ENCODE measurements at regions not wholly inside any gene's neighbourhood (a gene's known extent, or its start where the extent isn't known, plus 50 kb on each side); places are given as distances from the start of the nearest gene placed in this dataset.
A peak's percentile ranks its signal among the peaks of the same experiment; 100 is the strongest.

DNA sequence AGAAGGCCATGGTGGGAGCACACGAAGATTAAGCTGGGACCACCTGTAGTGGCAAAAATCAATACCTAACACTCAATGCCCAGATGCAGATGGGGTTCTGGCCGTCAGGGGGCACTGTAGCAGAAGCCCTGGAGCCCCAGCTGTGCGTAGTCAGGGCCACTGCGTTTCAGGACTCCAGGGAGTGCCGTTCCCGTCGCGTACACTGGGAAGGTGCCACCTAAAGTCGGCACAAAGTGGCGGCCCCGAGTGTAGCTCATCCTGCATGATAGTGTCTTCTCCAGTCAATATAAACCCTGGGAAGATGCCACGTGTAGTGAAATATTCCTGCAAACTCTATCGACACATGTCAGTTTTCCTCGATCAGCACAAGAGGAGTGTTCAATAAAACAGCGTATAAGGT is 123.8 kb upstream of the NTM start:
- WGBS, 3 donors, result 9 to 20% (median 9%) methylated on average over 15 of the region's 15 CpGs
- Histone ChIP-seq H3K4me1 (ENCODE audit: control insufficient read depth in 3 of 3, insufficient read depth in 2 of 3, low read depth in 1 of 3, low read length in 2 of 3) (no peaks in the 10 kb centered on the region), H3K27ac (ENCODE audit: low read depth in 1 of 3, low read length in 2 of 3) (no peak overlapping the region), H3K27me3 (ENCODE audit: control insufficient read depth in 3 of 3, insufficient read depth in 3 of 3, low read length in 3 of 3) (peaks cover 0 to 10% (median 5%) of the 10 kb centered on the region in 3 donors), H3K36me3 (ENCODE audit: control insufficient read depth in 3 of 3, insufficient read depth in 2 of 3, low read depth in 1 of 3, low read length in 3 of 3) (no peaks in the 10 kb centered on the region), H3K9me3 (ENCODE audit: control insufficient read depth in 2 of 2, insufficient read depth in 1 of 2, low read depth in 1 of 2, low read length in 1 of 2) (no peaks in the 10 kb centered on the region), H3K4me3 (ENCODE audit: low read depth in 1 of 3, low read length in 3 of 3) (no peak overlapping the region)
- DNase-seq, result peak; percentile 41 to 49
- FAIRE-seq, result no peak

GRCh38 chr11:131248588-131248987 is 121.8 kb upstream of the NTM start:
- peaks cover 0 to 10% (median 3%) of the 10 kb centered on the region in 3 donors for H3K27me3 ChIP-seq (ENCODE audit: control insufficient read depth in 3 of 3, insufficient read depth in 3 of 3, low read length in 3 of 3)
- WGBS, 3 donors, result 69 to 84% (median 79%) methylated on average over 2 of the region's 2 CpGs
- H3K4me1 ChIP-seq (ENCODE audit: control insufficient read depth in 3 of 3, insufficient read depth in 2 of 3, low read depth in 1 of 3, low read length in 2 of 3), result no peaks in the 10 kb centered on the region
- no peaks in the 10 kb centered on the region for H3K36me3 ChIP-seq (ENCODE audit: control insufficient read depth in 3 of 3, insufficient read depth in 2 of 3, low read depth in 1 of 3, low read length in 3 of 3)
- no peak overlapping the region for H3K27ac ChIP-seq (ENCODE audit: low read depth in 1 of 3, low read length in 2 of 3)
- H3K4me3 ChIP-seq (ENCODE audit: low read depth in 1 of 3, low read length in 3 of 3), result no peak overlapping the region
- DNase-seq, result no peak
- FAIRE-seq, result no peak
- H3K9me3 ChIP-seq (ENCODE audit: control insufficient read depth in 2 of 2, insufficient read depth in 1 of 2, low read depth in 1 of 2, low read length in 1 of 2), result no peaks in the 10 kb centered on the region

GRCh38 chr11:131253142-131253655 is 117.2 kb upstream of the NTM start:
- FAIRE-seq, result no peak
- WGBS, 3 donors, result 11 to 22% (median 15%) methylated on average over 5 of the region's 5 CpGs
- H3K4me3 ChIP-seq (ENCODE audit: low read depth in 1 of 3, low read length in 3 of 3), result no peak overlapping the region

DNA sequence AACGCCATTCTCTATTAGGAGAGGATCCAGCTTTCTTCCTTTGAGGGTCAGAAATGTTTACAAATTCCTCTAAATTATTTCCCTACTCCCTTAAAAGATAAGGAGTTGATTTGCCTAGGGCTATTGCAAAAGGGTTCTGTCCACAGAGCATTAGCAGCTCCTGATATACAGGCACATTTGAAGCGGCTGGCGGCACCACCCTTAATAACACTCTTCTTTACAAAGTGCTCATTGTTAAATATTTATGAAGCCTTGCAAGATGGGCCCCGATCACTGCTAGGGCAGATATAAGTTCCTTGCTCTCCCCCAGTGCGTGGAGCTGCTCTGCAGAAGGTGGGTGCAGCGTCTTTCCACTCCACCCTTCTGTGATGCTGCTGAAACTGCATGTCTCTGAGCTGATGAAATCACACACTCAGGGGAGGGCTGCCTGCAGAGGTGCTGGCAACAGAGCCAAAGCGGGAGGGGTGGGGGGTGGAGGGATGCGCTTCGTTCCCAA is 116.7 kb upstream of the NTM start:
- no peak for FAIRE-seq
- WGBS, 3 donors, result 10 to 20% (median 11%) methylated on average over 9 of the region's 9 CpGs

More at GRCh38 chr11:131253142-131253655, 117.2 kb upstream of the NTM start:
- no peaks in the 10 kb centered on the region for H3K4me1 ChIP-seq (ENCODE audit: control insufficient read depth in 3 of 3, insufficient read depth in 2 of 3, low read depth in 1 of 3, low read length in 2 of 3)
- H3K9me3 ChIP-seq (ENCODE audit: control insufficient read depth in 2 of 2, insufficient read depth in 1 of 2, low read depth in 1 of 2, low read length in 1 of 2), result no peaks in the 10 kb centered on the region
- H3K27ac ChIP-seq (ENCODE audit: low read depth in 1 of 3, low read length in 2 of 3), result no peak overlapping the region
- H3K36me3 ChIP-seq (ENCODE audit: control insufficient read depth in 3 of 3, insufficient read depth in 2 of 3, low read depth in 1 of 3, low read length in 3 of 3), result no peaks in the 10 kb centered on the region
- H3K27me3 ChIP-seq (ENCODE audit: control insufficient read depth in 3 of 3, insufficient read depth in 3 of 3, low read length in 3 of 3), result no peaks in the 10 kb centered on the region
- no peak for DNase-seq

GRCh38 chr11:131254254-131254653 is 116.2 kb upstream of the NTM start:
- no peak for FAIRE-seq

More for the DNA sequence above, 116.7 kb upstream of the NTM start:
- Histone ChIP-seq H3K4me3 (ENCODE audit: low read depth in 1 of 3, low read length in 3 of 3) (no peak overlapping the region), H3K27ac (ENCODE audit: low read depth in 1 of 3, low read length in 2 of 3) (no peak overlapping the region), H3K9me3 (ENCODE audit: control insufficient read depth in 2 of 2, insufficient read depth in 1 of 2, low read depth in 1 of 2, low read length in 1 of 2) (no peaks in the 10 kb centered on the region), H3K4me1 (ENCODE audit: control insufficient read depth in 3 of 3, insufficient read depth in 2 of 3, low read depth in 1 of 3, low read length in 2 of 3) (no peaks in the 10 kb centered on the region), H3K36me3 (ENCODE audit: control insufficient read depth in 3 of 3, insufficient read depth in 2 of 3, low read depth in 1 of 3, low read length in 3 of 3) (no peaks in the 10 kb centered on the region), H3K27me3 (ENCODE audit: control insufficient read depth in 3 of 3, insufficient read depth in 3 of 3, low read length in 3 of 3) (no peaks in the 10 kb centered on the region)
- DNase-seq, result no peak

GRCh38 chr11:131274233-131274632 is 96.2 kb upstream of the NTM start:
- DNase-seq (no peak), FAIRE-seq (no peak)
- no peaks in the 10 kb centered on the region for H3K4me1 ChIP-seq (ENCODE audit: control insufficient read depth in 3 of 3, insufficient read depth in 2 of 3, low read depth in 1 of 3, low read length in 2 of 3)
- H3K27ac ChIP-seq (ENCODE audit: low read depth in 1 of 3, low read length in 2 of 3), result no peak overlapping the region
- WGBS, 3 donors, result 46 to 61% (median 56%) methylated on average over 5 of the region's 5 CpGs
- H3K9me3 ChIP-seq (ENCODE audit: control insufficient read depth in 2 of 2, insufficient read depth in 1 of 2, low read depth in 1 of 2, low read length in 1 of 2), result no peaks in the 10 kb centered on the region
- no peaks in the 10 kb centered on the region for H3K27me3 ChIP-seq (ENCODE audit: control insufficient read depth in 3 of 3, insufficient read depth in 3 of 3, low read length in 3 of 3)
- no peak overlapping the region for H3K4me3 ChIP-seq (ENCODE audit: low read depth in 1 of 3, low read length in 3 of 3)
- no peaks in the 10 kb centered on the region for H3K36me3 ChIP-seq (ENCODE audit: control insufficient read depth in 3 of 3, insufficient read depth in 2 of 3, low read depth in 1 of 3, low read length in 3 of 3)

More at GRCh38 chr11:131254254-131254653, 116.2 kb upstream of the NTM start:
- Histone ChIP-seq H3K4me1 (ENCODE audit: control insufficient read depth in 3 of 3, insufficient read depth in 2 of 3, low read depth in 1 of 3, low read length in 2 of 3) (no peaks in the 10 kb centered on the region), H3K27me3 (ENCODE audit: control insufficient read depth in 3 of 3, insufficient read depth in 3 of 3, low read length in 3 of 3) (no peaks in the 10 kb centered on the region), H3K9me3 (ENCODE audit: control insufficient read depth in 2 of 2, insufficient read depth in 1 of 2, low read depth in 1 of 2, low read length in 1 of 2) (no peaks in the 10 kb centered on the region), H3K27ac (ENCODE audit: low read depth in 1 of 3, low read length in 2 of 3) (no peak overlapping the region), H3K4me3 (ENCODE audit: low read depth in 1 of 3, low read length in 3 of 3) (no peak overlapping the region), H3K36me3 (ENCODE audit: control insufficient read depth in 3 of 3, insufficient read depth in 2 of 3, low read depth in 1 of 3, low read length in 3 of 3) (no peaks in the 10 kb centered on the region)
- WGBS, 3 donors, result 34 to 58% (median 46%) methylated on average over 5 to 7 of the region's 7 CpGs
- no peak for DNase-seq

DNA sequence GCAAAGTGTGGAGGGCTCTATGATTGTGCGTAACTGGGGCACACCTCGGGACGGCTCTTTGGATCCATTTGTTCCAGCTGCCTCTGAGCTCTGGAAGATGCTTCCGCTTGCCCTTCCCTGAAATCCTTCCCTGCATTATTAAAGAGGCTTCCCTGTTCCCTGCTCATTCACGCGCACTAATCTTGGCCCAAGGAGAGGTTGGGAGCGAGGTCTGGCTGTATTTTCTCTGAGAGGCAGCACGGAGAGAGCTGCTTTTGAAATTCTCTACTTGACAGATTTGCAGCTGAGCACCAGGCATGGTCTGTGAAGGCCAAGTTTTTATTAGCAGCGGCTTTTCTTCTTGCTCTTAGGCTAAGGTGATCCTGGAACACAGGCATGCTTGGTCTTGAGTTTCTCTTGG is 94.8 kb upstream of the NTM start:
- DNase-seq, result no peak
- Histone ChIP-seq H3K9me3 (ENCODE audit: control insufficient read depth in 2 of 2, insufficient read depth in 1 of 2, low read depth in 1 of 2, low read length in 1 of 2) (no peaks in the 10 kb centered on the region), H3K4me1 (ENCODE audit: control insufficient read depth in 3 of 3, insufficient read depth in 2 of 3, low read depth in 1 of 3, low read length in 2 of 3) (no peaks in the 10 kb centered on the region), H3K4me3 (ENCODE audit: low read depth in 1 of 3, low read length in 3 of 3) (no peak overlapping the region), H3K27ac (ENCODE audit: low read depth in 1 of 3, low read length in 2 of 3) (no peak overlapping the region), H3K27me3 (ENCODE audit: control insufficient read depth in 3 of 3, insufficient read depth in 3 of 3, low read length in 3 of 3) (no peaks in the 10 kb centered on the region), H3K36me3 (ENCODE audit: control insufficient read depth in 3 of 3, insufficient read depth in 2 of 3, low read depth in 1 of 3, low read length in 3 of 3) (no peaks in the 10 kb centered on the region)
- FAIRE-seq, result no peak
- WGBS, 3 donors, result 76 to 83% (median 81%) methylated on average over 9 of the region's 9 CpGs

- no peaks in the 10 kb centered on the region for H3K9me3 ChIP-seq (ENCODE audit: control insufficient read depth in 2 of 2, insufficient read depth in 1 of 2, low read depth in 1 of 2, low read length in 1 of 2)
- H3K36me3 ChIP-seq (ENCODE audit: control insufficient read depth in 3 of 3, insufficient read depth in 2 of 3, low read depth in 1 of 3, low read length in 3 of 3), result no peaks in the 10 kb centered on the region
- FAIRE-seq (no peak), DNase-seq (no peak)
- WGBS, 3 donors, result 67 to 77% (median 71%) methylated on average over 6 of the region's 6 CpGs
- no peaks in the 10 kb centered on the region for H3K4me1 ChIP-seq (ENCODE audit: control insufficient read depth in 3 of 3, insufficient read depth in 2 of 3, low read depth in 1 of 3, low read length in 2 of 3)
- H3K27ac ChIP-seq (ENCODE audit: low read depth in 1 of 3, low read length in 2 of 3), result no peak overlapping the region
- no peaks in the 10 kb centered on the region for H3K27me3 ChIP-seq (ENCODE audit: control insufficient read depth in 3 of 3, insufficient read depth in 3 of 3, low read length in 3 of 3)
- H3K4me3 ChIP-seq (ENCODE audit: low read depth in 1 of 3, low read length in 3 of 3), result no peak overlapping the region
Measured at GRCh38 chr11:131278472-131278871, 91.9 kb upstream of the NTM start.
